Activated naive CD4-positive, alpha-beta T cell treated with anti-CD3 and anti-CD28 coated beads for 36 hours (primary cell): ENCODE measurements at regions not wholly inside any gene's neighbourhood (a gene's known extent, or its start where the extent isn't known, plus 50 kb on each side); places are given as distances from the start of the nearest gene placed in this dataset.

Source experiments
- CTCF ChIA-PET: fragments of 350-600 bp; sonication (Branson Sonifier 250); formaldehyde crosslinking; loops from one replicate; lab custom pipeline; 2021; ENCODE audit warnings: antibody characterized with exemption; lab: Charles Lee
- DNase-seq: peaks from one replicate; pipeline ENCODE4 v3.0.0-alpha.2; 2020
- H3K27ac Mint-ChIP-seq: one replicate; pipeline ENCODE4 v1.8.0; 2021; ENCODE audit warnings: mild to moderate bottlenecking, mixed read lengths
- H3K27me3 Mint-ChIP-seq: one replicate; pipeline ENCODE4 v1.8.0; 2021; ENCODE audit warnings: low read depth, mixed read lengths
- H3K36me3 Mint-ChIP-seq: one replicate; pipeline ENCODE4 v1.8.0; 2021; ENCODE audit warnings: low read depth, mixed read lengths
- H3K4me1 Mint-ChIP-seq: one replicate; pipeline ENCODE4 v1.8.0; 2021; ENCODE audit warnings: low read depth, mixed read lengths
- H3K4me3 Mint-ChIP-seq: one replicate; pipeline ENCODE4 v1.8.0; 2021; ENCODE audit warnings: mild to moderate bottlenecking, moderate library complexity, mixed read lengths
- H3K9me3 Mint-ChIP-seq: one replicate; pipeline ENCODE4 v1.8.0; 2021; ENCODE audit warnings: mixed read lengths
- intact Hi-C: fragments of 100-400 bp; cut with micrococcal nuclease; formaldehyde crosslinking; loops from one replicate; pipeline ENCODE4 v1.15.1; 2023

DNA sequence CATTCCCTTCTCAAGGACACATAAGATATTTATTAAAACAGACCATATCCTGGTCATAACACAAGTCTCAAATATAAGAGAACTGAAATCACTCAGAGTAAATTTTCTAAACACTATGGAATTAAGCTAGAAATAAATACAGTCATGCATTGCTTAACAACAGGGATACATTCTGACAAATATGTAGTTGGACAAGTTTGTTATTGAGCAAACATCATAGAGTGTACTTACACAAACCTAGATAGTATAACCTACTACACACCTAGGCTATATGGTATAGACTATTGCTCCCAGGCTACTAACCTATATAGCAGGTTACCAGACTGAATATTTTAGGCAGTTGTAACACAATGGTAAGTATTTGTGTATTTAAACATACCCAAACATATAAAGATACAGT lies 104.0 kb downstream of the MIS18A start:
- Mint-ChIP-seq H3K27ac (no peak overlapping the region), H3K4me1 (no peaks in the 10 kb centered on the region), H3K27me3 (no peaks in the 10 kb centered on the region), H3K36me3 (no peaks in the 10 kb centered on the region), H3K4me3 (no peak overlapping the region), H3K9me3 (no peaks in the 10 kb centered on the region)
- intact Hi-C loops, result no loop called here
- no peak for DNase-seq
- CTCF ChIA-PET, result no interaction called here

DNA sequence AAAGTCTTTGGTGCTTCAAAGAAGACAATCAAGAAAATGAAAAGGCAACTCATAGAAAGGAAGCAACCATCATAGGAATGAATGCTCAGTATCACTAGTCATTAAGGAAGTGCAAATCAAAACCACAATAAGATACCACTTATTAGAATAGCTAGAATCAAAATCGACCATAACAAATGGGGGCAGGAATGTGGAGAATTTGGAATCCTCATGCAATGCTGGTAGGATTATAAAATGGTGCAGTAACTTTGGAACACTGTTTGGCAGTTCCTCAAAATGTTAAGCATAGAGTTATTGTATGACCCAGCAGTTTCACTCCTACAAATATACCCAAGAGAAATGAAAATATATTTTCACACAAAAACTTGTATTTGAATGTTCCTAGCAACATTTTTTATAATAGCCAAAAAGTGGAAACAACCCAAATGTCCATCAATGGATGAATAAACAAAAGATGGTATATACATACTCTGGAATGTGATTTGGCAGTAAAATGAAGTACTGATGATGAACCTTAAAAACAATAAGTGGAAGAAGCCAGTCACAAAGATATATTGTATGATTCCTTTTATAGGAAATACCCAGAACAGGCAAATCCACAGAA lies 105.6 kb downstream of the MIS18A start:
- Mint-ChIP-seq H3K36me3 (no peaks in the 10 kb centered on the region), H3K27me3 (peaks cover 3% of the 10 kb centered on the region), H3K9me3 (no peaks in the 10 kb centered on the region), H3K4me1 (no peaks in the 10 kb centered on the region), H3K4me3 (no peak overlapping the region), H3K27ac (no peak overlapping the region)
- DNase-seq, result no peak
- intact Hi-C loops, result no loop called here
- CTCF ChIA-PET, result interaction anchor here (0.7 kb wide), 1 partner anchor 273 kb away, joined by 6 read pairs; no protein-coding TSS in a partner anchor

DNA sequence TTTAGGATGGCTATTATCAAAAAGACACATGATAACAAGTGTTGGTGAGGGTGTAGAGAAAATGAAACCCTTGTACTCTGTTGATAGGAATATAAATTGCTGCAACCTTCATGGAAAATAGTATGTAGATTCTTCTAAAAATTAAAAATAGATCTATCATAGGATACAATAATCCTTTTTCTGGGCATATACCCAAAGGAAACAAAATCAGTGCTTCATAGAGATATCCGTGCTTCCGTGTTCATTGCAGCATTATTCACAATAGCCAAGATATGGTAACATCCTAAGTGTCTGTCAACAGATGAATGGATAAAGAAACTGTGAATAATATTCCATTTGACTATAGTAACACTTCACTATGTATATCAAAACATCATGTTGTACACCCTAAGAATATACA lies 106.7 kb downstream of the MIS18A start:
- Mint-ChIP-seq H3K4me3 (no peak overlapping the region), H3K27me3 (peaks cover 3% of the 10 kb centered on the region), H3K27ac (no peak overlapping the region), H3K9me3 (no peaks in the 10 kb centered on the region), H3K4me1 (no peaks in the 10 kb centered on the region), H3K36me3 (no peaks in the 10 kb centered on the region)
- intact Hi-C loops, result no loop called here
- CTCF ChIA-PET, result interaction anchor here (0.7 kb wide), 1 partner anchor 272 kb away, joined by 6 read pairs; no protein-coding TSS in a partner anchor
- DNase-seq, result no peak

DNA sequence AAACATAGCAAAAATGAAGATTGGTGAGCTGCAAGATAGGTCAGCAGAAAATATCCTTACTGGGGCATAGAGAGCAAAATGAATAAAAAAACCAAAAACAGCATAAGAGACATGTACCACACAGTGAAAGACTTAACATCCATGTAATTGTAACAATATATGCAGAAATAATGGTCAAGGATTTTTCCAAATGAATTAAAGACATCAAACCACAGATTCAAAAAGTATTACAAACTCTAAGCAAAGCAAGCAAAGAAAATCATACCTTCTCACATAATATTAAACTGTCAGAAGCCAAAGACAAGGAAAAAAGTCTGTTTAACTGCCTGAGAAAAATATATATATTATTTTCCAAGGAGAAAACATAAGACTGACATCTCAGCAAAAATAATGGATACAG lies 111.3 kb downstream of the MIS18A start:
- CTCF ChIA-PET, result interaction anchor here (1.1 kb wide), 1 partner anchor 8 kb away, joined by 4 read pairs; no protein-coding TSS in a partner anchor
- H3K9me3 Mint-ChIP-seq, result no peaks in the 10 kb centered on the region
- H3K4me1 Mint-ChIP-seq, result no peaks in the 10 kb centered on the region
- no peak overlapping the region for H3K4me3 Mint-ChIP-seq
- intact Hi-C loops, result no loop called here
- H3K36me3 Mint-ChIP-seq, result no peaks in the 10 kb centered on the region
- DNase-seq, result no peak
- H3K27ac Mint-ChIP-seq, result no peak overlapping the region
- peaks cover 13% of the 10 kb centered on the region for H3K27me3 Mint-ChIP-seq

DNA sequence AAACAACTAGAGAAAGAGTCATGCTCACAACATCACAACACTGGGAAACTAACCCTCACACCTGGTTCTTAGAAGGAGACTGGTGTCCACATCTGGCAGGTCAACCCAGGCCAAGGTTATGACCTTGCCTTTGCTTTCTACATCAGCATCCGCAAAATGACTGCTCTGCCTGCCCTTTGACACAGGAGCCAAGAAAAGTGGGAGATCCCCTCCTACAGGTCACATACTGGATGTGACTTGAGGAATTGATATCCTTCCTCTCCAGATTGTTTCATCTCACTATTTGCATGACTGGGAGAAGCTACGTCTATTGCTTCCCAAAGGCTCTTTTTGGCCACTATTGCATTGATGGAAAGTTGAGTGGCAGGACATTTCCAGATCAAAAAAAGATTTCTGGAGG lies 115.5 kb downstream of the MIS18A start:
- CTCF ChIA-PET, result no interaction called here
- Mint-ChIP-seq H3K4me3 (no peak overlapping the region), H3K27me3 (peaks cover 20% of the 10 kb centered on the region), H3K27ac (no peak overlapping the region), H3K9me3 (no peaks in the 10 kb centered on the region), H3K4me1 (no peaks in the 10 kb centered on the region), H3K36me3 (no peaks in the 10 kb centered on the region)
- intact Hi-C loops, result no loop called here
- no peak for DNase-seq

DNA sequence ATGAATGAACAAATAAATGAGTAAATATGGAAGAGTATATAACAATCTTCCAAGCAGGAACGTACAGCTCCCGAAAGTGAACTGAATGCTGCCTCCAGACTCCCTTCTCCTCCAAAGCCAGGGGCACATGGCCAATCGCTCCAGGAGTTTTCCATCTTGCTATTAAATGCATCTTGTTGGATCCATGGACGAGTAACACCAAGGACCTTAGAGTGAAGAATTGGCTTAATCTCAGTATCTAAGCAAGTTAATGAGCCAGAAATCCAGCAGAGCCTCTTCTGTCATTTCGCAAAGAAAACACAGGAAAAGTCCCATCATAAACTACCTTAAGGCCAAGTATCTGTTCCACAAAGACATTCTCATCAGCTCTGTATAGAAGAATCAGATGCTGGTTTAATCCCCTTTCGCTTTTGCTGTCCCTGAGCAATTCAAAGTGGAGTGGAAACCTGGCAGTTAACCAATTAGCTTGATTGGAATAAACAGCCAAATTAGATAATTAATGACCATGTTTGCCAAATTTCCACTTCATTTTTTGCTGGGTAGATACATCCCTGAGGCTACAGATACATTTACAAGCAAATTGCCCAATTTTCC lies 116.0 kb downstream of the MIS18A start:
- CTCF ChIA-PET, result no interaction called here
- Mint-ChIP-seq H3K4me1 (no peaks in the 10 kb centered on the region), H3K4me3 (no peak overlapping the region), H3K9me3 (no peaks in the 10 kb centered on the region), H3K27me3 (peaks cover 20% of the 10 kb centered on the region), H3K36me3 (no peaks in the 10 kb centered on the region), H3K27ac (no peak overlapping the region)
- DNase-seq, result no peak
- intact Hi-C loops, result no loop called here

DNA sequence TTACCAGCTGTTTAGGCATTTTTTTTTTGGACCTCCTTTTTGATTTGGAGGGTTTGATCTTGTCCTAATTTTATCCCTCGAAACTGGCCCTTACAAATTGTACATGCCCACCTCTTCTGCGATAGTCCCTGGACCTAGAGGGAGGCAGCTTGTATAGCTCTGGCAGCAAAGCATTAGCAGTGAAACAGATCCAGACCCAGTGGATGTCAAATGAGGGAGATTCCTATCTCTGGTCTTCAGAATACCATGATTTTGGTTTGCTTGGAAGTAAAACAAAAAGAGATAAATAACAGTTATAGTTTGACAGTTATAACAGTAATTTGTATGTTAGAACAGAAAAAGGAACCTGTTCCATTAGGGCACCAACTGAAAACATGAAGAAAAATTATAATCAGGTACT lies 123.6 kb downstream of the MIS18A start:
- DNase-seq, result no peak
- no peak overlapping the region for H3K27ac Mint-ChIP-seq
- H3K9me3 Mint-ChIP-seq, result no peaks in the 10 kb centered on the region
- no peaks in the 10 kb centered on the region for H3K4me1 Mint-ChIP-seq
- H3K36me3 Mint-ChIP-seq, result no peaks in the 10 kb centered on the region
- H3K4me3 Mint-ChIP-seq, result no peak overlapping the region
- no peaks in the 10 kb centered on the region for H3K27me3 Mint-ChIP-seq
- intact Hi-C loops, result no loop called here
- CTCF ChIA-PET, result no interaction called here

DNA sequence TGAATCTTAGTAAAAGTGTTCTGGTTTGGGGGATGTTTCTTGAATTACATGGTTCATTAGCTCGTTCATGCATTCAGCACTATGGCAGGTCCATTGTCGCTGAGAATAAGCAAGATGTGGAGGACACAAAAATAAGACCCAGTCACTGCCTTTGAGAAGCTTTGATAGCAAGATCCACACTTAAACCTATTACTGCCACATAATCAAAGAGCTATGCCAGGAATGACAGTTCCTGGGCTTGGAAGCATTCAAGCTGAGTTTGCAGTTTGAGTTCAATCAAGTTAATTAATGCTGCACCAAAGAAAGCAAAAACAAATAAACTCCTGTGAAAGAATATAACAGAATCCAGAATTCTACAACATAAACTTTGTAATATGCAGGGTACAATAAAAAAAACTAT lies 131.8 kb downstream of the MIS18A start:
- DNase-seq, result no peak
- Mint-ChIP-seq H3K9me3 (no peaks in the 10 kb centered on the region), H3K4me3 (no peak overlapping the region), H3K36me3 (no peaks in the 10 kb centered on the region), H3K27me3 (peaks cover 11% of the 10 kb centered on the region), H3K27ac (no peak overlapping the region), H3K4me1 (no peaks in the 10 kb centered on the region)
- intact Hi-C loops, result no loop called here
- CTCF ChIA-PET, result interaction anchor here (0.9 kb wide), 1 partner anchor 11 kb away, joined by 3 read pairs; no protein-coding TSS in a partner anchor

DNA sequence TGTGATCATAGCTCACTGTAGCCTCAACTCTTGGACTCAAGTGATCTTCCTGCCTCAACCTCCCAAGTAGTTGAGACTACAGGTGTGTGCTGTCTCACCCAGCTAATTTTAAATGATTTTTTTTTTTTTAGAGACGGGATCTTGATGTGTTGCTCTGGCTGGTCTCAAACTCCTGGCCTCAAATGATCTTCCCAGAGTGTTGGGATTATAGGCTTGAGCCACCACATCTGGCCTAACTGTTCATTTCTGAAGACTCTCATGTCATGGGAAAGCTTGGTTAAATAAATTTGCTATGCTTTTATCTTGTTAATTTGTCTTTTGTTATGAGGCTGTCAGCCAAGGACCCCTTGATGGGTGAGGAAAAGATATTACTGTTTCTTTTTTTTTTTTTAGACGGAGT lies 134.0 kb downstream of the MIS18A start:
- DNase-seq, result no peak
- H3K36me3 Mint-ChIP-seq, result no peaks in the 10 kb centered on the region
- H3K27ac Mint-ChIP-seq, result no peak overlapping the region
- no peaks in the 10 kb centered on the region for H3K9me3 Mint-ChIP-seq
- CTCF ChIA-PET, result no interaction called here
- H3K4me3 Mint-ChIP-seq, result no peak overlapping the region
- H3K4me1 Mint-ChIP-seq, result no peaks in the 10 kb centered on the region
- H3K27me3 Mint-ChIP-seq, result peaks cover 11% of the 10 kb centered on the region
- intact Hi-C loops, result no loop called here

DNA sequence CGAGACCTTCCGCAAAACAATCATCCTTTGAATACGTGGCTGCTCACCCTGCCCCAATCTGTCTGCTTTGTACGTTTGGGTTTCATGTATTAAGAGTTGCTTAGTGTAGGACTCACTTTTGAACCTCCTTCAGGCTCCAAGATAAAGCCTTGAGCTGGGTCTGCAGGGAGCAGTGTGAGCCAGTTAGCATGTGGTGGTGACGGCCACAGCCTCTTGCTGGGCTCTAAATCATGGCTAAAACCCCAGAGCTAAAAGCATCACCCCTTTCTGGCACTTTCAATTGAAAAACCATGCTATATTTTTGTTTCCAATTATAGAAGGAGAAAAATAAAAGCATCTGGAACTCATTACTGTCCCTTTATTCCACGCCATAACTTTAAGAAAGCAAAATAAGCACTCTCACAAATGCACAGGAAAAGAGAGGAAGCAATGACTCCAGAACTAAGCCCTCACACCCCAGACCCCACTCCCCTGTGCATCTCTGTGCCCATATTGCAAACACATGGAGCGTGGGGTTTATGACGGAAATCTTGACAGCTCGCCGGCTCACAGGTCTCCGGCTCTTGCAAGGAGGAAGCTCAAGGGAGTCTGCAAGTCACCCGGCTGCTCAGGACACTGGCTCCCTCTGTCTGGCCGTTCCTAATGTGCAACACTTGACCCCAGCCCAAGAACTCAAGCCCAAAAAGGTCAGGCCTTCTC lies 135.5 kb downstream of the MIS18A start:
- CTCF ChIA-PET, result no interaction called here
- Mint-ChIP-seq H3K27me3 (peaks cover 11% of the 10 kb centered on the region), H3K4me1 (no peaks in the 10 kb centered on the region), H3K36me3 (no peaks in the 10 kb centered on the region), H3K27ac (no peak overlapping the region), H3K4me3 (no peak overlapping the region), H3K9me3 (no peaks in the 10 kb centered on the region)
- intact Hi-C loops, result no loop called here
- no peak for DNase-seq

DNA sequence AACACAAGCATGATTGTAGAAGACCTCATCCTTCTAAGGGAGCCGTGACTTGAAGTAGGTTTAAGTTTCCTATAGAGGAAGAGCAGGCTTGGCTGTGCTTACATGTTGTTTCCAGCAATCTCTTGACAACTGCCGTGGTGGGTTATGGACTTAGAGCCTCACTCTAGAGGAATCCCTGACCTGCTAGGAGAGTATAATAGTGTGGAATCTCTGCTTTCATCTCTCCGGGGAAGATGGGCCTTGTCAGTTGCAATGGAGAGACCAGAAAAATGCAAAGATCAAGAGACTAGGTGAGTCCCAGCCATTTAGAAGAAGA lies 137.6 kb downstream of the MIS18A start:
- Mint-ChIP-seq H3K27ac (no peak overlapping the region), H3K27me3 (peaks cover 17% of the 10 kb centered on the region), H3K4me1 (no peaks in the 10 kb centered on the region), H3K36me3 (no peaks in the 10 kb centered on the region), H3K9me3 (no peaks in the 10 kb centered on the region), H3K4me3 (no peak overlapping the region)
- CTCF ChIA-PET, result no interaction called here
- no peak for DNase-seq
- intact Hi-C loops, result no loop called here

DNA sequence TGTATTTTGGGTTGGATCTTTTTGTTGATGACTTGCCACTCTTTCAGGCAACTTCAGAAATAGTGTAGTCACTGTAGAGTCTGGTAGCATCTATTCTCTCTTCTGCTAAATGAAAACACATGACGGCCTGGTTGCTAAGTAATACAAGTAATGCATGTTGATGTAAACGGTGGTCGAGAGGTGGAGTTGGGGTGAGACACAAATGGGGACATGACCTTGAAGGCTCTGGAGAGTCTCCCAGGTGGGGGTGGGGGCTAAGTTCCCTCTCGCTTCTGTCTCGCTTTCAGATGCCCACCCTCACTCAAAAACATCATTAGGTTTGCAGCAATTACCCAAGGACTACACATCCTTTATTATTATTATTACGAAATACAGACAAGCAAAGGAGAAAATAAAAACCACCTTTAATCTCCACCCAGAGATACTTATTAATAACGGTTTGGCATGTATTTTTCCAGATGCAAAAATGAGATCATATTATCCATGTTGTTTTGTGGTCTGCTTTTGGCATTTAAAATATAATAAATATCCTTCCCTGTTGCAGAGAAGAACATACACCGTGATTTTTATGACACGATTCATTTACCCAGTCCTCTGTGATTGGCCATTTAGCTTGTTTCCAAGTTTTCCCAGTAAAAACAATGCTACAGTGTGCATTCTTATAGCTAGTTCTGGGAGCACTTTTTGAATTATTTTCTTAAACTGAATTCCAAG lies 138.1 kb downstream of the MIS18A start:
- no peak for DNase-seq
- no peaks in the 10 kb centered on the region for H3K9me3 Mint-ChIP-seq
- H3K36me3 Mint-ChIP-seq, result no peaks in the 10 kb centered on the region
- H3K4me1 Mint-ChIP-seq, result no peaks in the 10 kb centered on the region
- intact Hi-C loops, result no loop called here
- H3K27me3 Mint-ChIP-seq, result peaks cover 18% of the 10 kb centered on the region
- no peak overlapping the region for H3K4me3 Mint-ChIP-seq
- CTCF ChIA-PET, result no interaction called here
- no peak overlapping the region for H3K27ac Mint-ChIP-seq
